NCI-H460 (cell line): ENCODE measurements at regions not wholly inside any gene's neighbourhood (a gene's known extent, or its start where the extent isn't known, plus 50 kb on each side); places are given as distances from the start of the nearest gene placed in this dataset.
"Not testable (repeated sequence)": the region's sequence is repeated elsewhere in the genome, so short reads cannot be mapped to it uniquely, and the experiment has no call there.

Experiments
- DNase-seq: peaks from one replicate; pipeline ENCODE4 v3.0.0-alpha.2; 2016; ENCODE audit warnings: low read depth; ENCODE audit errors: extremely low read depth

- no peak for DNase-seq
Observed at GRCh38 chr13:101003566-101003965, 329.0 kb upstream of the TMTC4 start.

- DNase-seq: no peak
Observed at GRCh38 chr13:100989392-100989791, 314.8 kb upstream of the TMTC4 start.

- DNase-seq: no peak
Observed at GRCh38 chr13:100988921-100989320, 314.3 kb upstream of the TMTC4 start.

- no peak for DNase-seq
Observed at GRCh38 chr13:100987948-100988347, 313.4 kb upstream of the TMTC4 start.

GRCh38 chr13:100986571-100986970 is 312.0 kb upstream of the TMTC4 start:
- DNase-seq: no peak

GRCh38 chr13:100984085-100984705 is 309.6 kb upstream of the TMTC4 start:
- DNase-seq: no peak

- no peak for DNase-seq
Observed at GRCh38 chr13:100983111-100983510, 308.5 kb upstream of the TMTC4 start.

GRCh38 chr13:100980171-100980570 is 305.6 kb upstream of the TMTC4 start:
- no peak for DNase-seq

- no peak for DNase-seq
Observed at GRCh38 chr13:100977841-100978240, 303.2 kb upstream of the TMTC4 start.

- DNase-seq: no peak
Observed at GRCh38 chr13:100976993-100977392, 302.4 kb upstream of the TMTC4 start.

GRCh38 chr13:100975666-100976065 is 301.1 kb upstream of the TMTC4 start:
- not testable (repeated sequence) for DNase-seq

- DNase-seq: no peak
Observed at GRCh38 chr13:100962585-100962984, 288.0 kb upstream of the TMTC4 start.

- DNase-seq: no peak
Observed at GRCh38 chr13:100961186-100961585, 286.6 kb upstream of the TMTC4 start.

GRCh38 chr13:100958831-100959230 is 284.2 kb upstream of the TMTC4 start:
- no peak for DNase-seq

- DNase-seq: no peak
Observed at GRCh38 chr13:100957741-100958140, 283.1 kb upstream of the TMTC4 start.

GRCh38 chr13:100954430-100955305 is 280.1 kb upstream of the TMTC4 start:
- DNase-seq: no peak

- DNase-seq: no peak
Observed at GRCh38 chr13:100951016-100951415, 276.4 kb upstream of the TMTC4 start.

GRCh38 chr13:100948937-100949336 is 274.3 kb upstream of the TMTC4 start:
- not testable (repeated sequence) for DNase-seq

- DNase-seq: no peak
Observed at GRCh38 chr13:100946588-100946987, 272.0 kb upstream of the TMTC4 start.

- DNase-seq: no peak
Observed at GRCh38 chr13:100944791-100945345, 270.3 kb upstream of the TMTC4 start.

GRCh38 chr13:100942742-100943141 is 268.1 kb upstream of the TMTC4 start:
- DNase-seq: no peak
